ENCODE measurements at regions not wholly inside any gene's neighbourhood (a gene's known extent, or its start where the extent isn't known, plus 50 kb on each side); places are given as distances from the start of the nearest gene placed in this dataset.

GRCh38 chr3:86149054-86149453, 841.9 kb downstream of the VGLL3 start:
- no peak overlapping the region for H3K4me2 ChIP-seq (ENCODE audit: low read depth, low read length)
- no peak overlapping the region for H3K27ac ChIP-seq (ENCODE audit: low read length)
- no peaks in the 10 kb centered on the region for H3K9me2 ChIP-seq (replicated peaks; ENCODE audit: insufficient read depth, low read length)
- no peaks in the 10 kb centered on the region for H3K9me3 ChIP-seq (replicated peaks; ENCODE audit: insufficient read depth, low read length)
- H3K79me2 ChIP-seq (ENCODE audit: low read length), result no peaks in the 10 kb centered on the region
- no peak for DNase-seq
- H2AFZ ChIP-seq (ENCODE audit: low read length), result no peak overlapping the region
- no peaks in the 10 kb centered on the region for H3K4me1 ChIP-seq (ENCODE audit: low read length)
- no peak overlapping the region for H3K4me3 ChIP-seq (ENCODE audit: low read length)
- no peaks in the 10 kb centered on the region for H4K20me1 ChIP-seq (ENCODE audit: insufficient read depth, low read length)
- TF ChIP-seq EZH2 (optimal IDR thresholded peaks at IDR 0.05; ENCODE audit: low read depth, low read length) (no peak), CTCF (IDR thresholded peaks at IDR 0.05; ENCODE audit: low read length) (no peak), EZH2phosphoT487 (IDR thresholded peaks at IDR 0.05; ENCODE audit: low read length) (no peak)
- no peaks in the 10 kb centered on the region for H3F3A ChIP-seq (ENCODE audit: insufficient read depth, low read length)
- no peaks in the 10 kb centered on the region for H3K36me3 ChIP-seq (replicated peaks; ENCODE audit: insufficient read depth, low read length)
- H3K27me3 ChIP-seq (replicated peaks; ENCODE audit: insufficient read depth, low read length), result no peaks in the 10 kb centered on the region
- H3K9ac ChIP-seq (ENCODE audit: low read length), result no peak overlapping the region

GRCh38 chr3:86147119-86147518, 843.8 kb downstream of the VGLL3 start:
- H3K27me3 ChIP-seq (replicated peaks; ENCODE audit: insufficient read depth, low read length), result no peaks in the 10 kb centered on the region
- H3K9me2 ChIP-seq (replicated peaks; ENCODE audit: insufficient read depth, low read length), result no peaks in the 10 kb centered on the region
- no peaks in the 10 kb centered on the region for H4K20me1 ChIP-seq (ENCODE audit: insufficient read depth, low read length)
- no peaks in the 10 kb centered on the region for H3K9me3 ChIP-seq (replicated peaks; ENCODE audit: insufficient read depth, low read length)
- H3F3A ChIP-seq (ENCODE audit: insufficient read depth, low read length), result no peaks in the 10 kb centered on the region
- H3K4me3 ChIP-seq (ENCODE audit: low read length), result no peak overlapping the region
- H3K36me3 ChIP-seq (replicated peaks; ENCODE audit: insufficient read depth, low read length), result no peaks in the 10 kb centered on the region
- H3K4me1 ChIP-seq (ENCODE audit: low read length), result no peaks in the 10 kb centered on the region
- no peak overlapping the region for H3K27ac ChIP-seq (ENCODE audit: low read length)
- H3K79me2 ChIP-seq (ENCODE audit: low read length), result no peaks in the 10 kb centered on the region
- no peak for DNase-seq
- no peak overlapping the region for H3K9ac ChIP-seq (ENCODE audit: low read length)
- no peak overlapping the region for H2AFZ ChIP-seq (ENCODE audit: low read length)
- H3K4me2 ChIP-seq (ENCODE audit: low read depth, low read length), result no peak overlapping the region
- TF ChIP-seq CTCF (IDR thresholded peaks at IDR 0.05; ENCODE audit: low read length), result no peak
- TF ChIP-seq EZH2 (optimal IDR thresholded peaks at IDR 0.05; ENCODE audit: low read depth, low read length), result no peak
- no peak for TF ChIP-seq EZH2phosphoT487 (IDR thresholded peaks at IDR 0.05; ENCODE audit: low read length)

- Histone ChIP-seq H3K27ac (ENCODE audit: low read length) (no peak overlapping the region), H3K79me2 (ENCODE audit: low read length) (no peaks in the 10 kb centered on the region), H3F3A (ENCODE audit: insufficient read depth, low read length) (no peaks in the 10 kb centered on the region), H3K9me2 (replicated peaks; ENCODE audit: insufficient read depth, low read length) (no peaks in the 10 kb centered on the region), H3K27me3 (replicated peaks; ENCODE audit: insufficient read depth, low read length) (no peaks in the 10 kb centered on the region), H3K4me3 (ENCODE audit: low read length) (no peak overlapping the region), H3K4me2 (ENCODE audit: low read depth, low read length) (no peak overlapping the region), H3K4me1 (ENCODE audit: low read length) (no peaks in the 10 kb centered on the region), H3K9me3 (replicated peaks; ENCODE audit: insufficient read depth, low read length) (no peaks in the 10 kb centered on the region), H4K20me1 (ENCODE audit: insufficient read depth, low read length) (no peaks in the 10 kb centered on the region), H3K9ac (ENCODE audit: low read length) (no peak overlapping the region), H3K36me3 (replicated peaks; ENCODE audit: insufficient read depth, low read length) (no peaks in the 10 kb centered on the region), H2AFZ (ENCODE audit: low read length) (no peak overlapping the region)
- TF ChIP-seq EZH2 (optimal IDR thresholded peaks at IDR 0.05; ENCODE audit: low read depth, low read length), result no peak
- TF ChIP-seq EZH2phosphoT487 (IDR thresholded peaks at IDR 0.05; ENCODE audit: low read length), result no peak
- no peak for TF ChIP-seq CTCF (IDR thresholded peaks at IDR 0.05; ENCODE audit: low read length)
- no peak for DNase-seq
These were observed 864.4 kb downstream of the VGLL3 start for GRCh38 chr3:86126552-86126951.
